A549 (cell line): ENCODE measurements at regions not wholly inside any gene's neighbourhood (a gene's known extent, or its start where the extent isn't known, plus 50 kb on each side); places are given as distances from the start of the nearest gene placed in this dataset.

ENCODE experiments used
- ATAC-seq, 2 experiments: fragments of 200-7000 bp in 1 of 2; fragments of >200 bp in 1 of 2; cut with Nextera tagmentation in 1 of 2; cut with Tn5 transposase in 1 of 2; 3 replicates each; pipeline versions ENCODE4 v1.8.0 to v1.9.1; 2018 to 2020; ENCODE audit warnings: mild to moderate bottlenecking in 1 of 2, moderate library complexity in 1 of 2
- CTCF ChIA-PET: fragments of 300-600 bp; sonication (Branson Sonifier 250); formaldehyde crosslinking; extraction: SDS; loops from one replicate; lab custom pipeline; 2021; ENCODE audit warnings: antibody characterized with exemption, inconsistent platforms; lab: Yijun Ruan, JAX
- POLR2A ChIA-PET: fragments of 350-600 bp; formaldehyde crosslinking; extraction: SDS; loops from one replicate; lab custom pipeline; 2021; ENCODE audit warnings: antibody characterized with exemption, inconsistent platforms; lab: Yijun Ruan, JAX
- DNase-seq, 2 experiments: peaks; one replicate each; pipeline versions ENCODE4 v3.0.0 to v3.0.0-alpha.2; 2011 to 2016; ENCODE audit warnings: low read depth in 1 of 2, low spot score in 1 of 2
- FAIRE-seq: peaks from 2 replicates; lab custom pipeline; 2011; peaks lifted over from hg19 to GRCh38; lab: Jason Lieb, UNC
- H3K27ac ChIP-seq, 2 experiments: fragments of >200 bp; sonication (Bioruptor Twin); formaldehyde crosslinking; 3 replicates each; pipeline ENCODE4 v1.5.1; 2016 to 2017
- H3K4me1 ChIP-seq: fragments of >200 bp; sonication (Bioruptor Twin); formaldehyde crosslinking; 3 replicates; pipeline ENCODE4 v1.6.1; 2016
- H3K4me2 ChIP-seq: fragments of >200 bp; sonication (Bioruptor Twin); formaldehyde crosslinking; 3 replicates; pipeline ENCODE4 v1.6.1; 2016
- H3K4me3 ChIP-seq: fragments of >200 bp; sonication (Bioruptor Twin); formaldehyde crosslinking; 3 replicates; pipeline ENCODE4 v1.5.1; 2016
- H3K9me3 ChIP-seq: fragments of >200 bp; sonication (Bioruptor Twin); formaldehyde crosslinking; 3 replicates; pipeline ENCODE4 v1.6.1; 2016
- CBX8 ChIP-seq: fragments of 200-600 bp; sonication (generic); IDR thresholded peaks from 2 replicates; pipeline ENCODE4 v1.6.1; 2016
- small RNA-seq, 6 experiments: library from RNA; depleted of rRNA; stranded (forward); fragments of <200 nt; gene quantifications; one replicate each; pipeline ENCODE3, GENCODE V24; 2012

- DNase-seq: no peak
- no peak for TF ChIP-seq CBX8
- Histone ChIP-seq H3K9me3 (no peaks in the 10 kb centered on the region), H3K4me2 (no peak overlapping the region), H3K4me1 (no peaks in the 10 kb centered on the region), H3K27ac (no peak overlapping the region), H3K4me3 (no peak overlapping the region)
- CTCF ChIA-PET: no interaction called here
- FAIRE-seq: no peak
- ATAC-seq: no peak
- POLR2A ChIA-PET: no interaction called here
Measured at GRCh38 chr9:21751998-21752397, 50.4 kb upstream of the MTAP start.

Small RNAs in the stretch of these regions (small RNA-seq; reads per million reads assigned to genes)
- gene RN7SL151P: 0 reads per million in 6 experiments
